GM12874 (cell line): ENCODE measurements at regions not wholly inside any gene's neighbourhood (a gene's known extent, or its start where the extent isn't known, plus 50 kb on each side); places are given as distances from the start of the nearest gene placed in this dataset.
A peak's percentile ranks its signal among the peaks of the same experiment; 100 is the strongest.

Source experiments
- TF ChIP-seq, protein P1 (sequence below): IDR thresholded peaks from 2 replicates; pipeline ENCODE4 v1.5.1; 2011; ENCODE audit warnings: low read depth, mild to moderate bottlenecking, control low read depth, low read length, moderate library complexity; ENCODE audit not compliant: insufficient read depth

DNA sequence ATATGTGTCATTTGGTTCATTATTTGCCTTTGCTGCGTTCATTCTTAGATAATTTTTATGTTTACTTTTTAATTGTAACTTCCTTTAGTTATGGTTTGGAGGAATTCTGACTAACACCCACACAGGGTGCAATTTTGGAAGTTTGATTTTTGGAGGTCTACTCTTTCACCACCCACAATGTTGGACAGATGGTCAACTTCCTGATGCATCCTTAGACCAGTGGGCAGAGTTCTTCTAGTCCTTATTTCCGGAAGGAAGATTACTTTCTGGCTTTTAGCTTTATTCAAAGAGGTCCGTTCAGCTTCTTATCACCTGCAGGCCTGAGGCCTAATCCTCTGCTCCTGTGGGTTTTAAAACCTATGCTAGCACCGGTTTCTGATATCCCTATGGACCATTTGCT, 126.7 kb downstream of the MTX3 start:
- TF ChIP-seq, protein P1, sequence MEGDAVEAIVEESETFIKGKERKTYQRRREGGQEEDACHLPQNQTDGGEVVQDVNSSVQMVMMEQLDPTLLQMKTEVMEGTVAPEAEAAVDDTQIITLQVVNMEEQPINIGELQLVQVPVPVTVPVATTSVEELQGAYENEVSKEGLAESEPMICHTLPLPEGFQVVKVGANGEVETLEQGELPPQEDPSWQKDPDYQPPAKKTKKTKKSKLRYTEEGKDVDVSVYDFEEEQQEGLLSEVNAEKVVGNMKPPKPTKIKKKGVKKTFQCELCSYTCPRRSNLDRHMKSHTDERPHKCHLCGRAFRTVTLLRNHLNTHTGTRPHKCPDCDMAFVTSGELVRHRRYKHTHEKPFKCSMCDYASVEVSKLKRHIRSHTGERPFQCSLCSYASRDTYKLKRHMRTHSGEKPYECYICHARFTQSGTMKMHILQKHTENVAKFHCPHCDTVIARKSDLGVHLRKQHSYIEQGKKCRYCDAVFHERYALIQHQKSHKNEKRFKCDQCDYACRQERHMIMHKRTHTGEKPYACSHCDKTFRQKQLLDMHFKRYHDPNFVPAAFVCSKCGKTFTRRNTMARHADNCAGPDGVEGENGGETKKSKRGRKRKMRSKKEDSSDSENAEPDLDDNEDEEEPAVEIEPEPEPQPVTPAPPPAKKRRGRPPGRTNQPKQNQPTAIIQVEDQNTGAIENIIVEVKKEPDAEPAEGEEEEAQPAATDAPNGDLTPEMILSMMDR, result no peak

DNA sequence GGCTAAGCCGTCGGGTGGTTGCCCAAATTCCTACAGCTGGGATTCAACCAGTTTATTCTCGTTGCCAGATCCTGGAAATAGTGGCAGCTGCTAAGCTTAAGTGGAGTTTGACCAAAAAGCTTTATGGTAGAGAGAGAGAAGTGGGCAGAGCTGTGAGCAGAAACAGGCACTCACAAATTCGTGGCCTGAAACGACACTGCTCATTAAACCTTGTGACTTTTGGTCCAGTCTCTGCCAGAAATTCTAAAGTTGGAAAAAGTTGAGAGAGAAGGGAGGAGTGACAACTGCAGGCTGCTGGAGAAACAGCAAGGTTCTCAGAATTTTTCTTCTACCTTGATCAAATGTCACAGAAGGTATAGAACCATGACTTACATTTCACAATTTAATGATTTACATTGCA, 131.5 kb downstream of the MTX3 start:
- TF ChIP-seq, protein P1, result no peak

DNA sequence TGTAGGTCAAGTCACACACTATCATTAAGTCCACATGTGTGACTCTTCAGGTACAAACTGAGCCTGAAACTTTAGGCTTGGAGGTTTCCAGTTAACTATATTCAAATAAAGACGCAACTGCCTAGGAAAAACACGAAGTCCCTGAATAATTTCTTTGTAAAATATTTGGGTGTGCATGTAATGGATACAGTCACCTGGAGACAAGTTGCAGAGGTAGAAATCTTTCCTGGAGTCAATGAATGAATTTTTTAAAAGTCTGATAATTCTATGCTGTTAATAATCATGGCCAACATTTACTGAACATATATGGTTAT, 132.7 kb downstream of the MTX3 start:
- TF ChIP-seq, protein P1, result no peak

DNA sequence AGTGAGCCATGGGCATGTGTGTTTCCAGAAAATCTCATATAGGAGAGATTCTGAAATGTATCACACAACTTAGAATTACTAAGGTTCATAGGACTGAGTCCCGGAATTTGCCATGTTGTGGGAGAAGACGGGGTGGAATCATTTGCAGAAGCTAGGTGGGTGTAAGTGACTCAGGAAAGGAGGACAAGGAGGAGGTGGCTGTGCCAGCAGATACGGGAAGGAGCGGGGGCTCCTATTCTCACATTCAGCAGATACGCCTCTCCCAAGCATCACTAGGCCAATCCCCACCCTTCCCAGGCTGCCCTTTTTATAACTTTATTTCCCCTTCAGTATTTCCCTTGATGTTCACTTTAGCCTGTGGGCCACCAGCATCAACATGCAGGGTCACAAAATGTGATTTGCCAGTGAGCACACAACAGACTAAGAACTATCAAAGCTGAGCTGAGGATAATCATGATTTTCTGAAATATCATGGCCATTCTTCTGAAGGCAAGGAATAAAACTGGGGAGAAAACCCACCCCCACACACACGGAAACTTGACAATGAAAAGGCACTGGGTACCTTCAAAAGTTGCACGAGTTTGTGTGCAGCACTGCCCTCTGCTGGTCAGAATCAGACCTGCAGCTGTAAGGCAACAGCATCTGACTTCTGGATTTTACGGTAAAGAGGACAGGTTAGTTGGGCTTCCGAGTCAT, 133.2 kb downstream of the MTX3 start:
- TF ChIP-seq, protein P1, result peak; percentile 91

DNA sequence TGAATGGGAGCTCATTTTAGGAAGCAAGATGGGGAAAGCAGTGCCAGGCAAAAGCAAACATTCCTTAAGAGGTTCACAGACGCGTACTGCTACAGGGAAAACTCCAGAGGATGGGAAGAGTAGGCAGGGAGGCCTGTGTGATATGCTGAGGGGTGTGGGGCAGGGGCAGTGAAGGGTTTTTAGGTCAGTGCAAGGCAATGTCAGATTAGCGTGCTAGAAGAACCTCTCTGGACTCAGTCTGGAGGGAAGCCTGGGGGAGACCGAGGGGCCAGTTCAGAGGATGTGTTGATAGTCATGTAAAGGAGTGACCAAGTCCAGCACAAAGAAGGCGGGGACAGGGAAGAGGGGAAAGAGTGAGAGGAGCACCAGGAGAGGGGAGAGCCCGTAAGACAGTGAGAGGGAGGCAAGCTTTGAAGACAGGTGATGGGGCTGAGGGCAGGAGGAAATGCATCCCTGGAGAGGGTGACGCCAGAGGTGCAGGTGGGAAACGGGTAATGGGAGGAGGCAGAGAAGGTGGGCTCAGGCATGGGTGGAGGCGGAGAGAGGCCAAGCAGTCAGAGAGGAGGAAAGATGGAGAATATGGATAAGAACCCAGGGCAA, 134.5 kb downstream of the MTX3 start:
- TF ChIP-seq, protein P1, result no peak

DNA sequence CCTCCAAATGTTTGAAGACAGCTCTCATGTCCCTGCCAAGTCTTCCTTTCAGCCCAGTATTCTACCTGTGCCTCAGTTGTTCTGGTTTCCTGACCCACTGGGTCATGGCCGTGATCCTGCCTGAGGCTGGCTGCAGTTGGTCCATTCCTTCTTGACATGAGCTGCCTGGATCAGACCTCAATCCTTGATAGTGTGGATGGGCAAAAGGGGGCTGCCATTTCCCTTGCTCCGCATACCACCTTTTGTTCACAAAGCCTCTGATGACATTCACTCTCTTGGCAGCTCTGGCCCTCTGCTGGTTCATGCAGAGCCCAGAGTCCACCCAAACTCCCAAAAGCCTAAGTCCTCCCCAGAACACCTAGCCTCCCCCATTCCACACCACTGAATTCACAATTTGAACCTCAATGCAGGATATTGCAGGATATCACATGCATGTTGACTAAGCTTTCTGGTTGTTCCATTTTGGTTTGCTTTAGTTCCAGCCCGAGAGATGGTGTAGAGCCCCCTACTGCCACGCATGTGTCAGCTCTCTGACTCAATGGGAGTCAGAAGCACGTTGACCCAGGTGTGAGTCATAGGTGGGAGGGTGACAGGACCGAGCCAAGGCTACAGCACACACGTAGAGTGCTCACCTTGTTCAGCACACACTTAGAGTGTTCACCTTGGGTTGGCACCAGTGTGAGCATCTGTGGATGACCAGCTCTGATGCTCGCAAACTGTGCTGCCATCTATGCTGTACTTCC, 137.2 kb downstream of the MTX3 start:
- TF ChIP-seq, protein P1, result no peak

DNA sequence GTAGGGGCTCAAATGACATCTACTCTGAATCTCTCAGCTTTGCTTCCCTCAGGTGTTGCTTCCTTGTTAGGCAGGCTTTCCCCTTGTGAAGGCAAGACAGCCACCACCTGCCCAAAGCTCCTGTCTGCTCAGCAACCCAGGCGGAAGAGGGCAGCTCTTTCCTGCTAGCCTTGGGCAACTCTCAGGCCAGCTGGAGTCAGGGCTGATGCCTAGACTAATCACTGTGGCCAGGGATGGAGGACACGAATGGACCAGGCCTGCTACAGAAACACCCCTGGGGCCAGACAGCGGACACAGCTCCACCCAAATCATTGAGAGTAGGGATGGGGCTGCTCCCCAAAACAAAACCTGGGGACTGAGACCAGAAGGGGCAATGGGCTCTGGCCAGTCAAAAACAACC, 138.0 kb downstream of the MTX3 start:
- TF ChIP-seq, protein P1, result no peak
